ENCODE measurements at regions not wholly inside any gene's neighbourhood (a gene's known extent, or its start where the extent isn't known, plus 50 kb on each side); places are given as distances from the start of the nearest gene placed in this dataset.

DNA sequence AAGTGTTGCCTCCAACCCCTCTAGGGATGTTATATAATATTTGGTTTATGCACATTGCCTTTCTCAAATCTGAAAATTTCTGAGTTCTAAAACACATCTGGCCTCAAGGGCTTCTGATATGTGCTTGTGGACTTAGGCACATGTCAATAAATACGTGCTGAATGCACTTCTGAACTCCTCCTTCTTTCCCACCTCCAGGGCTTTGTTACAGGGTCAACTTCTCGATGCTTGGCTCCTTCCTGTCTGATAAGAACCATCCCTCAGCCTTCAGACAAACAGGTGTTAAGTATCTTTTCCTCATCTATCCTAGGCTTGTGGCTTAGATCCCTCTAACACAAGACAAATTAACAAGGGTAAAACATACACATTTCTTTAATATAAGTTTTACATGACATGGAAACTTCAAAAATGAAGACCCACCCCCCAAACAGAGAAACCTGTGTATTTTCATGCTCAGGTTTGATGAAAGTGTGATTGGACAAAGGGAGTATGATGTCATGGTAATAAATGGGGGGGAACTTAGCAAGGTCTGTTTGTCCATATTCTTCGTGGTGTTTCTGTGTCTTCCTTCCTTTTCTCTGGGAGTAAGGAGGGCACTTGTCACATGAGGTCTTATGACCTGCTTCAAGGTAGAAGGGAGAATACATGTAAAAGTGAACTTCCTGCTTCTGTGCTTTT is 326.9 kb downstream of the CD83 start:
- DNase-seq = no peak

GRCh38 chr6:14447240-14447639 is 329.7 kb downstream of the CD83 start:
- DNase-seq = no peak

- DNase-seq = no peak
Observed at GRCh38 chr6:14448246-14448645, 330.7 kb downstream of the CD83 start.

- DNase-seq = peak; percentile 79
Observed at GRCh38 chr6:14450133-14450504, 332.5 kb downstream of the CD83 start.

DNA sequence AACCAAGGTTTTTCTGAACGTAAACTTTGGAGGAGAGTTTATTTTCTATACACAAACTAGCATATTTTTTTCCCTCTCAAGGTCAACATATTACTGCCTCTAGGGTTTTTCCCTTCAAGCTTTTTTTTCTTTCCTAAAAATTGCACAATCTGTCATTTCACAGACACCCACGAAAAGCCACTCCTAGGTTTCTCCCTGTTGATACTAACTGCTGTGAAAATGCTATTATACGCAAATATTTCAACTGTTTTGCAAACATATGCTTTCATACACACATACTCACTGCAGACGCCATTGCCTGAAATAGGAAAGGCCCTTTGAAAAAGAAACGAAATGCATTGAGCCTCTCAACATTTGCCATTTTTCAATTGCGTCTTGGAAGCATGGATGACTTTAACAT is 333.0 kb downstream of the CD83 start:
- no peak for DNase-seq

DNA sequence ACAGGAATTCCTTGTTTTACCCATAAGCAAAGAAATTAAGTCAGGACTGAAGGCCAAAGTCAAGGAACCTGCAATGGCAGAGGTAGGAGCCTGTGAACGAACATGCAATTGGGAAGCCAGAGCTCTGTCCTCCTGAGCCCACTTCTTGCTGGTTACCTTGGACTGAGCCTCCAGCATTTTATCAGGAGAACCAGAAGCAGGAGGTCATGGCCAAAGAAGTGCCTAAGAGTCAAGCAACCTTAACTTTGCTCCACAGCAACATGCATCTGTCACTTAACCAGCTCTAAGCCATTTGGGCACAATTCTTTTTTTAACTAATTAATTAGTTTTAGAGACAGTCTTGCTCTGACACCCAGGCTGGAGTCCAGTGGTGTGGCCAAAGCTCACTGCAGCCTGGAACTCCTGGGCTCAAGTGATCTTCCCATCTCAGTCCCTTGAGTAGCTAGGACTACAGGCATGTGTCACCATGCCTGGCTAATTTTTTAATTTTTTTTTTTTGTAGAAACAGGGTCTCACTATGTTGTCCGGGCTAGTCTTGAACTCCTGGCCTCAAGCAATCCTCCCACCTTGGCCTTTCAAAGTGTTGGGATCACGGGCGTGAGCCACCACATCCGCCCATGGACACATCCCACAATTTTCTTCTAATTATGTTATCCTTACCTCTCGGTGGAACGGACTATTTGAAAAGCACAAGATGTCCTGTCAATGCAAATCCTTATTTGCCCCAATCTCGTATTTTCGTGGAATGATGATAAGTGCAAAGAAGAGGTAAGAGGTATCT is 334.2 kb downstream of the CD83 start:
- DNase-seq = no peak

DNA sequence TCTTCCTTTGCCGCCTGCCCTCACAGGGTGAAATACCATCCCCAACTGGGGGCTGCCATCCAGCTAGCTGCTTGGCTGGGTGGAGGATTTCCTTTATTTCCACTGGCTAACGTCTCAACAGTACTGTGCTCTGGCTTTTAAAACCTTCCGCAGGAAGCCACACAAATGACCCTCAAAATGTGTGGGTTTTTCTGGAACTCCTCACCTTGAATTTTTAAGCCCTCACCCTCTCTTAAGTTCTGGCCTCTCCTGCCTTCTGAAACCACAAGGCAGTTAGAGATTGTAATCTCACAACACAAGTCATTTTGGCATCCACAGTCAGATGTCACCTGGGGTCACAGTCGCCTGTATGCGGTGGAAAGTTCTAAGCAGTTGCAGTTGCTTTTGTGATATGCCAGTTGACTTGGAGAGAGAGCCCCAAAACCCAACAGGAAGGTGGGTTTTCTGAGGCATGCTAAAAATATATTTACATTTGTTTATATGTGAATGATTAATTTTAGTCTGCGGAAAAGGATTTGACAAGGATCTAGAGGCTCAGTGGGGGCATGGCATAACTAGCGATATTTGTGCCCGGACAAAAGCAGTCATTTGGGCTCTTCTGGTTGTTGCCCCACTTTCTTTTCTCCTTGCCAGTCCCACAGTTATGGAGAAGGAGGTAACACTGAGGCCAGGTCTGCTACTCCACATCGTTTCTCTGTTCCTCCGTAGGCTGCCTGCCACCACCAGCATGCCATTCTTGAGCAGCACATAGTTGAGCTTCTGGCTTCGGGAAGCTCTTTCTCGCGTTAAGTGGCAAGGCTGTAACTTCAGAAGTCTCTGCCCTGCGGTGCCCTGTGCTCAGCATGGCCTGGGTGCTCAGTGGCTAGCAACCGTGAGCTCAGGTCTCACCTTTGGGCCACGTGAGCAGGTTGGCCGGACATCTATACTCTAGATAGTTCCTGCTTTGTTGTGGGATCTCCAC is 335.3 kb downstream of the CD83 start:
- no peak for DNase-seq

DNA sequence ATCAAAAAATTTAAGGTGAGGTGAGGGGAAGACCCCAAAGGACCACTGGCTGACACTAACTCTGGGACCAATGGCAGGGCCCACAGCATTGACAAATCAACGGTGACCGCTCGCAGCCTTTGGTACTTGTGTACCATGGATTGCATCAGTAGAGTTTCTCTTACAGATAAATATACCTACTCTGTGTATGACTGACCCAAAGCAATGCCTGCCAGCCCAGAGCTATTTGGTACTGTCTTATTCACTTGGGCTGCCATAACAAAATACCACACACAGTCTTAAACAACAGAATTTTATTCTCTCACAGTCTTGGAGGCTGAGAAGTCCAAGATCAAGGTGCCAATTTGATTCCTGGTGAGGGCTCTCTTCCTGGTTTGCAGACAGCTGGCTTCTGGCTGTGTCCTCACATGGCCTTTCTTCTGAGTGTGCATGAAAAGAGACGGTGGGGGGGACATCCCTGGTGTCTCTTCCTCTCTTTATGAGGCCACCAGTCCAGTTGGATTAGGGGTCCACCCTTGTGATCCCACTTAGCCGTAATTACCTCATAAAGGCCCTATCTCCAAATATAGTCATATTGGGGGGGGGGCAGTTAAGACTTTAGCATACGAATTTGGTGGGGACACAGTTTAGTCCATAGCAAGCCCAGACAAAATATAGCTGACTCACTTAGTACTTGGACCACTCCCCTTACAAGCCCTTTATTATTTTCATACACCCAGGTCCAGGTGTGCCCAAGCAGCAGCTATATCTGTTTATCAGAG is 336.3 kb downstream of the CD83 start:
- DNase-seq = no peak

DNA sequence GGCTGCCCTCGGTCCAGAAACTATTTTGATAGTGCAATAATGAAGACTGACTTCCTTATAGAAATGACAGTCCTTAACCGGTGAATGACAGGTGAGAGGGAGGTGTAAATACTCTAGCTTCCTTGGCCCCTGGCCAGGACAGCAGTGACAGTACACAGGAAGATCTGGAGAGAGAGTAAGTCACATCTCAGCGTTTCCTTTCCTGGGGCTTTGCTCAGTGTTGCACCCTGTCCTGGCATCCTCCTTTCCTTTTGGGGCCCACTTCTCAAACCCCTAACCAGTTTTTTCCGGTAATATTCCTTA is 336.9 kb downstream of the CD83 start:
- no peak for DNase-seq

DNA sequence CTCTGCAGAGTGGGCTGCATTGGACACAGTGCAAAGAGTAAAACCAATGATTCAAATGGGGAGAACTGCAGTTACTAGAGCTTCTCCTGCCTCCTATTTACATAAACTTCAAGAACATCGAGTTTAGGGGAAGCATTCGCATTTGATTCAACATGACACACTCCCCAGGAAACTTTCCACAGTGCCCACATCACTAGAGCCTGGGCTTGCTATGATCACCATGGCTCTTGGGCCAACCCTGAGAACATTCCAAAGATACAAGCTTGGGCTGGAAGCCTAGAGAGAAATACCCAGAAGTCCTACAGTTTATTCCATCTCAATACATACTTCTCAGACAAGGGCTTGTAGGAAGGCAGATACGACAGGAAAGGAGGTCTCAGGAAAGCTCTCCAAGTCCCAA is 337.9 kb downstream of the CD83 start:
- DNase-seq = no peak

DNA sequence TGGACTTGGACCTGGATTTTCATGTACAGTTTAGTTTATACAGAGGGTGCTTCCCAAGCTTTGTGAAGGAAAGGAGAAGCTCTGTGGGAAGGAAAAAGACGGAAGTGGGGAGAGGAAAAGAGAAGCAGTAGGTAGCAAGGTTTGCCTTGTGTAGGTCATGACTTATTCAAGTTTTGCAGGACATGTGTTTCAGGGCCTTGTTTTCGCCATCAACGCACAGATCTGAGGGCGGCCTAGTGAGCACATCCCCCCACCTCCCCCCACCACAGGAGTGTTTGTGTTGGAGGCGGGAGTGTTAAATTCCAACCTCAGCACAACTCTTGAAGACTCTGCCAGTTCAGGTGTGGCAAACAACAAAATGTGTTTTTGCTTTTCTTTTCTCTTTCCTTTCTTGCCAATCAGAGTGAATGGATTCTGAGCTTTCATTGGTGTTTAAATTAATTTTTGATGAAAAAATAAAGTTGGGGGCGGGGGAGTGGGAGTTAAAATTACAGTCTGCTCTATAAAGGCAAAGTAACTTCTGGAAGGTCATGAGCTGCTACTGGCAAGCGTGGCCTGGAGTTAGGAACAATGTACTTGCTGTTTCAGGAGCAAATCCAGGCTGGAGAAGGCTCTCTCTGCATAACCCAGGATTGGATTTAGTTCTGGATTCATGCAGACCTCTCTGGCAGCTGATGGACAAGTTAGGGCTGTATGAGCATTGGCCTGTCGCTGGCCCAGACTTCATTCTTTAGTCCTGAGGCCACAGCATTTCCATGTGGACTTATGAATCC is 338.5 kb downstream of the CD83 start:
- DNase-seq = no peak

GRCh38 chr6:14456941-14457340 is 339.4 kb downstream of the CD83 start:
- DNase-seq = no peak

DNA sequence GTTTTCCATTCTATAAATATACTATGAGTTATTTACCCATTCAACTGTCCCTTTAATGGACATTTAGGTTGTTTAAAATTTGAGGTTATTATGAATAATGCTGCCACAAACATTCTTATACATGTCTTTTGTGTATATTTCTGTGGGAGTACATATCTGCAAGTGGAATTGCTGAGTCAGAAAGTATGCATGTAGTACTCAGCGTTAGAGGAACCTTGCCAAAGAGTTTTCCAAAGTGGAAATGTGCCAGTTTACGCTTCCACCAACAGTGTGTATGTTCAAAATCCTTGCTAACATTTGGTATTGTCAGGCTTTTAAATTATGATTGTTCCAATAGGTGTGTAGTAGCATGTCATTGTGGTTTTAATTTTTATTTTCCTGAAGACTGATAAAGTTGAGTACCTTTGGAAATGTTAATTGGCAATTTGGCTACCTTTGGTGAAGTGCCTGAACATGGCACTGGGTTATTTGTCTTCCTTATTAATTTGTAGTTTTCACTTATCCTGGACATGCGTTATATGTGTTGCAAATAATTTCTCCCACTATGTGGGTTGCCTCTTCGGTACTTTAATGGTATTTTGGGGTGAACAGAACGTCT is 341.2 kb downstream of the CD83 start:
- no peak for DNase-seq

GRCh38 chr6:14459315-14459714 is 341.7 kb downstream of the CD83 start:
- no peak for DNase-seq

GRCh38 chr6:14460556-14460955 is 343.0 kb downstream of the CD83 start:
- no peak for DNase-seq

GRCh38 chr6:14462135-14462534 is 344.6 kb downstream of the CD83 start:
- no peak for DNase-seq

GRCh38 chr6:14462566-14462965 is 345.0 kb downstream of the CD83 start:
- DNase-seq = no peak

DNA sequence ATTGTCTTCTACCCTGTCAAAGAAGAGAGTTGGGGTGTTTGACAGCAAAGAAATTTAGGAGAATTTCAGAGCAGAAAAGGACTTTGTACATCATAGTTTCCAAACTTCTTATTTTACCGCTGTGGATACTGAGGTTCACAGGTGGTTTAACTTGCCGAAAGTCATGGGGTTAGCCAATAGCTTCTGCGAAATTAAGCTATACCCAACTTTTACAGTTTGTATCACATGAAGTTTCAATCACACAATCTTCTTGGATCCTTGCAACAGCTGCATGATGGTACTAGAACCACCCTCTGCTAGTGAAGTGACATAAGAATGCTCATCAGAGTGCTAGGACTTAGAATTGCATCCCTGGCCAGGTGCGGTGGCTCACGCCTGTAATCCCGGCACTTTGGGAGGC is 345.5 kb downstream of the CD83 start:
- no peak for DNase-seq

DNA sequence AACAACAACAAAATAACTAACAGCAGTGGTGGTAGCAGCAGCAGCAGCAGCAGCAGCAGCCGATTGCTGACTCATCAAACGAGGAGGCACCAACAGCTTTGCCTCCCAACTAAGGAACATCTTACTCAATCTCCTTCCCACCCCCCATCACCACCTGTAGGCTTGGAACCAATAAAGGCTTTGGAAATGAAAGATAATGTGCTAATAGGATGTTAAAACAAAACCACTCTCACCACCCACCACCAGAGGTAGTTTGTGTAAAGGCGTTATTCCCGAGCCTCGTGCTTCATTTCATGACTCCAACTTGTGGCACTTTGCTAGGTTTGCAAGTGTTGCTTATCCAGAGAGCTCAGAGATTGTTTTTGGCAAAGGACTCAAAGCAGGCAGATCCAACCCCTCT is 346.5 kb downstream of the CD83 start:
- DNase-seq = no peak

- DNase-seq = no peak
Observed at GRCh38 chr6:14464716-14465115, 347.1 kb downstream of the CD83 start.

- no peak for DNase-seq
Observed at GRCh38 chr6:14466278-14466677, 348.7 kb downstream of the CD83 start.

GRCh38 chr6:14467591-14467990 is 350.0 kb downstream of the CD83 start:
- DNase-seq = no peak

Data from eye (tissue), 1 donor.